ENCODE measurements at regions not wholly inside any gene's neighbourhood (a gene's known extent, or its start where the extent isn't known, plus 50 kb on each side); places are given as distances from the start of the nearest gene placed in this dataset.

GRCh38 chr21:17462276-17462981, 50.4 kb upstream of the CXADR start:
- no peak overlapping the region for H3K4me3 ChIP-seq
- DNase-seq (no peak), ATAC-seq (no peak)
- H3K27ac ChIP-seq, result peak overlapping the region in 10 of 12 donors; percentile 39 to 81 (median 76)
- WGBS, 4 donors, result 67 to 78% (median 72%) methylated on average over 16 of the region's 16 CpGs
- TF ChIP-seq POLR2A (IDR thresholded peaks at IDR 0.05), result no peak
- H3K9me3 ChIP-seq, result no peaks in the 10 kb centered on the region
- no peaks in the 10 kb centered on the region for H3K36me3 ChIP-seq
- H3K4me1 ChIP-seq, result peaks cover 0 to 28% (median 9%) of the 10 kb centered on the region in 12 donors
- intact Hi-C loops (cut with DNase I), result loop anchor here in 5 of 10 donors (5.0 to 10.0 kb wide), 2 partner anchors 50 to 52 kb away; partner anchors contain the start of gene CXADR (in 5 of the 5)
- H3K27me3 ChIP-seq, result no peaks in the 10 kb centered on the region

MicroRNA genes in the stretch of these regions (microRNA counts, 767-probe panel; counts per million panel counts)
- 5,229 to 5,386 counts per million in 2 donors for microRNA hsa-let-7c
- microRNA hsa-miR-99a-5p, result 4,964 to 5,199 counts per million in 2 donors

Small RNAs in the stretch of these regions (microRNA-seq; reads per million reads assigned to microRNA genes)
- gene MIR125B2, result 458 to 974 (median 685) reads per million in 4 donors
- 48,378 to 108,465 (median 79,969) reads per million in 4 donors for gene MIR99A
- 3,294 to 32,911 (median 10,106) reads per million in 4 donors for gene MIRLET7C

All from heart left ventricle (tissue), 16 donors.